NOMO-1 treated with DMSO at 0.1 percent for 48 hours (cell line): ENCODE measurements at regions not wholly inside any gene's neighbourhood (a gene's known extent, or its start where the extent isn't known, plus 50 kb on each side); places are given as distances from the start of the nearest gene placed in this dataset.
"Not testable (repeated sequence)": the region's sequence is repeated elsewhere in the genome, so short reads cannot be mapped to it uniquely, and the experiment has no call there.

Experiments
- DNase-seq: peaks from one replicate; lab custom pipeline; 2025; ENCODE audit not compliant: unreplicated experiment; lab: John Stamatoyannopoulos, UW

DNA sequence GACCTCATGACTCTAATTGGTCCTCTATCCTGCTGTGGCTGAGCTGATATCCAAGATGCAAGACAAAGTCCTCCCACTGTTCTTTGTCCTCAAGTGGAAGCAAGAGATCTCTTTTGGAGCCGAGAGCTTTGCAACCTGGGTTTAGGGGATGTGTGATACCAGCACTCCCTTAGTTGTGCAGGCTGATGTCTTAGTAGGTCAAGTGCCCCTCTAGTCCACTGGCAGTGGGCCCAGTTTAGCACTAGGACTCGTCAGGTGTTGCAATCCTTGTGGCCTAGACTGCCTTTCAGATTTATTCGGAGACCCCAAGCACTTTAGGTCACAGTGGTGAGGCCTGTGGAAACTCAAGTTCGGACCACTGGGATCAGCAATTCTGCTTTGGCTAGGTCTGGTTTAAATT lies 64.0 kb downstream of the GPRASP3 start:
- no peak for DNase-seq

DNA sequence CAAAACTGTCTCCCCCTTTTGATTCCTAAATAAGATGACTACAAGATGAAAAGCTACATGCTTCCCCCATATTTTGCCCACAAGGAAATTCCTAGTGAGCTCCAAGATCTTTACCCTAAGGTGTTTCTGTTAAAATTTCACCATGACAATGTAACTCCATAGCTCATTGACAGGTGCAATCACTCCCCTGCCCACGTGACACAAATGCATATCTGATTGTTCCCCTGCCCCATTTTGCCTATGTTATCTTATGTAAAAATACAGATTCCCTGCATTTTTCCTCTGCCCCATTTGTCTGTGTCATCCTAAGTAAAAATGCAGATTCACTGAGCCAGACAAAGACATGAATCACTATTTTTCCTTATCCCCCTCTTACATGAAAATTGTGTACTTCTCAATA lies 66.7 kb downstream of the GPRASP3 start:
- DNase-seq, result no peak

DNA sequence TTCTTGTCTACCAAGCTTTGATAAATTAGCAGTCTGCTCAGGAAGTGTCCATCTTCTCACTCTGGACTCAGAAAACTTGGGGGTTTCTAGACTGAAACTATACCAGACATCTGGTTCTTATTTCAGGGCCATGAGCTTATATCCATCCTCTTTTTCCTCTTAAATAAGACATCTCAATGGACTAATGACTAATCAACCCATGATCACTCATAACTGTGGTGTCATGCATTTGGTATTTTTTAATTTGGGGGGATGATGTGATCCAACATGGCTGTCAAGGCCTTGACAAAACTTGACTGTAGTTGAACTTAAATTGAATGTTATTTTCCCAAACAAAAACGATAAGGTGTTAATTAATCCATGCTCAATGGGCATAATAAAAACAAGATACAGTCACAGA lies 87.8 kb downstream of the GPRASP3 start:
- DNase-seq, result no peak

DNA sequence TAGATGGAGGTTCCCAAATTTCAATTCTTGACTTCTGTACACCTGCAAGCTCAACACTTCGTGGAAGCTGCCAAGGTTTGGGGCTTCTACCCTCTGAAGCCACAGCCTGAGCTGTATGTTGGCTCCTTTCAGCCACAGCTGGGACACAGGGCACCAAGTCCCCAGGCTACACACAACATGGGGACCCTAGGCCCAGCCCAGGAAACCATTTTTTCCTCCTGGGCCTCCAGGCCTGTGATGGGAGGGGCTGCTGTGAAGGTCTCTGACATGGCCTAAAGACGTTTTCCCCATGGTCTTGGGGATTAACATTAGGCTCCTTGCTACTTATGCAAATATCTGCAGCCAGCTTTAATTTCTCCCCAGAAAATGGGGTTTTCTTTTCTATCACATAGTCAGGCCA lies 97.7 kb downstream of the GPRASP3 start:
- not testable (repeated sequence) for DNase-seq

DNA sequence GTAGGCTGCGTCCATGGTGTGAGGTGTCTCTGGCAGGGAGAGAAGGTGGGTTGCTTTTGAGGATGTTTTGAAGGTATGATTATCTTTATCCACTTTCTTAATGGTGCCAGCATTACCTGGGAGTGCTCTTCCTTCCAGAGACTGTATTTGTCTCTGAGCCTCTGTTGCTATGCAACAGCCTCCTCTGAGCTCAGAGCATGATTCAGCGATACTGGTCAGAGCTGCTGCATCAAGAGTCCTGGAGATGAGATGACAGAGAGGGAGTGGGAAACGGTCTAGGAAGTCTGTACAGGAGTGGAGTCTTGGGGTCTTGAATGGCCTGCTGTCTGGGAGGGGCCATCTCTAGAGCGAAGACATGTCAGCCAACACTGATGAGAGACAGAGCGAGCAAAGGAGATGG lies 104.4 kb upstream of the RAB40AL start:
- DNase-seq, result no peak

- no peak for DNase-seq
Measured at GRCh38 chrX:102833136-102833535, 103.9 kb upstream of the RAB40AL start.

DNA sequence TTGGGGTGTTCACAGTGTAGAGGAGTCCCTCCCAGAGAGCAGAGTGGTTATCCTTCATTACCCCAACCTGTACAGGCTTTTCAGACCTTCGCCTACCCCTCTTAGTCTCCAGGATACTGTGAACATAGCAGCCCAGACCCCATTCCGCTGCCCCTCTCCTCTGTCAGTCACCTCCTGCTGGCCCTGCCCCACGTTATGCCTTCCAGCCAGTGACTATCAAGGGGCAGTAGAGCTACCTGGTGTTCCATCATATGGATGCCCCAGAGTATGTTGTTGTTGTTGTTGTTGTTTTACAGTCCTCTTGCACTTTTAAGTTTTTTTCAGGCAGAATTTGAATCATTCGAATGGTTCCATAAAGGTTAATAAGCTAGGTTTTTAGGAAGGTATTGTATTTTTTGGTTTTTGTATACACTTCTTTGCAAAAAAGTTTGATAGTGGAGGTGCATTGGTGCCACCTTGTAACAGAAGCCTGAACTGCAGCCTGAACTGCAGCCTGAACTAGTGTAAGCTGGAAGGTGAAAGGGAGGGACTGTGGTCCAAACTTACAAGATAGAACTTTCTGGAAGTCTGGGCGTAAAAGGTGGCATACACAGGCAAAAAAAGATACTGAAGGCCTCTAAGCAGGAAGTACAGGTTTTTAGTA lies 101.4 kb upstream of the RAB40AL start:
- DNase-seq, result peak; percentile 14

DNA sequence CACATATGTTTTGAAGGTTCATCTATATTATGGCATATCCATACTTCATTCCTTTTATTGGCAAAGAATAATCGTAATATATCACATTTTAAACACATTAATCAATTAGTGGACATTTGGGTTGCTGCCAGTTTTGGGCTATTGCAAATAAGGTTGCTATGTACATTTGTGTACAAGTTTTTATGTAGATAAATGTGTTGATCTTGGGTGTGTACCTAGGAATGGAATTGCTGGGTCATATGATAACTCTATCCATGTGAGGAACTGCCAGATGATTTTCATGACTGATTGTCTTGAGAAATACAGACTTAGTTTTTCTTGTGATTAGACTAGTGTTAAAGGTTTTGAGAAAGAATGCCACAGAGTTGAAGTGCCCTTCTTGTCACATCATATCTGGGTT lies 99.2 kb upstream of the RAB40AL start:
- no peak for DNase-seq

DNA sequence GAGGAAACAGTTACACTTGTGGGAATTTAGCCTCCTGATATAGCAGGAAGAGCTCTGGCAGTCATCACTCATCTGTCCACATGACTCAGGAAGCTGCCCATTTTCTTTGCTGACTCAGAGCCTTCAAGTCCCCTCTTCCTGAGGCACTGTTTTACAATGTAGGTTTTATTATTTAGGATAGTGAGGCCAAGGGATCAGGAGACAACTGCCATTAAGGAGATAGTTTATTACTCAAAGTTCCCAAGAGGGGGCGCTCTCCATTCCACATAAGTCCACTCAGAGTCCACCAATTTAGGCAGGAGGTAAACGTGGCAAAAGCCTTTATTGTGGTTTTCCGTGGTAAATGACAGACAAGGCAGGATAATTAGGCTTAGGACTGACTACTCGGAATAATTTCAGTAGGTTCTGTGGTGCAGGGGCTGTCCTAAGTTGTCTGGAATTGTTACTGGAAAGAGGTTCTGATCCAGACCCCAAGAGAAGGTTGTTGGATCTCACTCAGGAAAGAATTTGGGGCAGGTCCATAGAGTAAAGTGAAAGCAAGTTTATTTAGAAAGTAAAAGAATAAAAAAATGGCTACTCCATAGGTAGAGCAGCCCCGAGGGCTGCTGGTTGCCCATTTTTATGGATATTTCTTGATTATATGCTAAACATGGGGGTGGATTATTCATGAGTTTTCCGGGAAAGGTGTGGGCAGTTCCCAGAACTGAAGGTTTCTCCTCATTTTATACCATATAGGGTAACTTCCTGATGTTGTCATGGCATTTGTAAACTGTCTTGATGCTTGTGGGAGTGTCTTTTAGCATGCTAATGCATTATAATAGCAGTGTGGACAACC lies 96.0 kb upstream of the RAB40AL start:
- DNase-seq, result no peak

DNA sequence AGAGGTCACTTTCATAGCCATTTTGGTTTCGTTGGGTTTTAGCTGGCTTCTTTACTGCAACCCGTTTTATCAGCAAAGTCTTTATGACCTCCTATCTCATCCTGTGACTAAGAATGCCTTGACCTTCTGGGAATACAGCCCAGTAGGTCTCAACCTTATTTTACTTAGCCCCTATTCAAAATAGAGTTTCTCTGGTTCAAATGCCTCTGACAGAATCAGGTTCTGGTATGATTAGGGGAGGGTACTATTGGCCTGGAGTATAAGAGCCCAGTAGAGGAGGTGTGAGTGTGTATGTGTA lies 95.4 kb upstream of the RAB40AL start:
- DNase-seq, result no peak

DNA sequence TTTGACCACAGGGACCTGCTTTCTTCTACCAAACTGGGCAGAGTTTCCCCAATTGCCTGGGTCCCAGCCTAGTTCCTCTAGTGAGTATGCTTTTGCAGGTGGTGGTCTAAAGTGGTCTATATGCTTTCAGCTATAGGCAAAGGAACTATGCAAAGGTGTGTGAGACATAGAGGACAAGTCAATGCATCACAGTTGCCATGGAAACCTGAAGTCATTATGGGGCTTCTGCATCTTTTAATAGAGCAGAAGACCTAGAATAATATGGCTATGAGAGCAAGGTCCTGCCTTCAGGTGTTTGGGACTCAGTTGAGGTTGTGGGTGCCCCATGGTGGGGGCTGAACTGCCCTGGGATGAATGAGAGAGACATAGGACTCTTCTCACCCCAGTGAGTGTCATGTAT lies 92.1 kb upstream of the RAB40AL start:
- DNase-seq, result no peak

DNA sequence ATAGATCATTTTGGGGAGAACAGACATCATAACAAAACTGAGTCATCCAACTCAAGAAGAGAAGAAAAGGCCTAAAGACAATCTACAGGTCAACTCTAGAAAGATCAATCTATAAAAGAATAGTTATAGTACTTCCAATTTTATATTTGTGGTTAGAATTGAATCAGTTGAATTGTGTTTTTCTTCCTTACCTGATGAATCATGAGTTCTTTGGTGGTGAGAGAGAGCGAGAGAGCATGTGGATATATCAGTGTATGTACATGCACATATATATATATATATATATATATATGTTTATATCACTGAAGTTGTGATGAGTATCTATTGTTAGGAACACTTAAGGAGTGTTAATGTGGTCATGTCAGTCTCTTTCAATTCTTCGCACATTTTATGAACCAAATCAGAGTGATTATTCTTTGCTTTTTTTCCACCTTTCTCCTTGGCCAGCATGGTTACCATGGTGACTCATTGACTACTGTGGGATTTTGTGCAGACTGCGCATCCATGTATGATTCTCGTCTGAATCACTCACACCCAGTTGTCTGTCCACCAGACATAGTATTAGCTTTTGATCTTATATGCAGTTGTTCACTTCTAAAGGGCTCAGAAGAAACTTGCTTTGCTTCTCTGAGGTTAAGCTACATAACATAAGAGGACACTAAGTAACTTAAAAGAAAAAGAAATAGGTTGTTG lies 90.4 kb upstream of the RAB40AL start:
- DNase-seq, result no peak

DNA sequence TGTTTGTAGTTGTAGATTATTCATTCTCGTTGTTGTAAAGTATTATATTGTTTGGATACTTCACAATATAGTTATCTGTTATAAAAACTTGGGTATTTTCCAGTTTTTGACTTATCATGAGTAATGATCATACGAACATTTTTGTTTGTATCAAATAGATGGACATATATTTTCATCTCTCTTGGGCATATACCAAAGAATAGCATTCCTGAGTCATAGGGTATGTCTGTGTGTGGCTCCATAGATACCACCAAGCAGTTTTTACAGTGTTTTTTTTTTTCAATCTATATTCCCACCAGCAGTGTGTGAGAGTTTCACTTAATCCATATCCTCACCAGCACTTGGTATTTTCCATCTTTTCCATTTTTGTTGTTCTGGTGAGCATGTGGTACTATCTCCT lies 89.7 kb upstream of the RAB40AL start:
- no peak for DNase-seq

DNA sequence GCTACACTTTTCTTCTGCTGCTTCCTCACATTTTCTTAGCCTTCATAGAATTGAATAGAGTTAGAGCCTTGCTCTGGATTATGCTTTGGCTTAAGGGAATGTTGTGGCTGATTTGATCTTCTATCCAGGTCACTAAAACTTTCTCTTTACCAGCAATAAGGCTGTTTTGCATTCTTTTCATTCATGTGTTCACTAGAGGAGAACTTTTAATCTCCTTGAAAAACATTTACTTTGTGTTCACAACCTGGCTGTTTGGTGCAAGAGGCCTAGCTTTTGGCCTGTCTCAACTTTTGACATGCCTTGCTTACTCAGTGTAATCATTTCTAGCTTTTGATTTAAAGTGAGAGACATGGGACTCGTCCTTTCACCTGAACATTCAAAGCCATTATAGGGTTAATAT lies 87.7 kb upstream of the RAB40AL start:
- DNase-seq, result no peak

DNA sequence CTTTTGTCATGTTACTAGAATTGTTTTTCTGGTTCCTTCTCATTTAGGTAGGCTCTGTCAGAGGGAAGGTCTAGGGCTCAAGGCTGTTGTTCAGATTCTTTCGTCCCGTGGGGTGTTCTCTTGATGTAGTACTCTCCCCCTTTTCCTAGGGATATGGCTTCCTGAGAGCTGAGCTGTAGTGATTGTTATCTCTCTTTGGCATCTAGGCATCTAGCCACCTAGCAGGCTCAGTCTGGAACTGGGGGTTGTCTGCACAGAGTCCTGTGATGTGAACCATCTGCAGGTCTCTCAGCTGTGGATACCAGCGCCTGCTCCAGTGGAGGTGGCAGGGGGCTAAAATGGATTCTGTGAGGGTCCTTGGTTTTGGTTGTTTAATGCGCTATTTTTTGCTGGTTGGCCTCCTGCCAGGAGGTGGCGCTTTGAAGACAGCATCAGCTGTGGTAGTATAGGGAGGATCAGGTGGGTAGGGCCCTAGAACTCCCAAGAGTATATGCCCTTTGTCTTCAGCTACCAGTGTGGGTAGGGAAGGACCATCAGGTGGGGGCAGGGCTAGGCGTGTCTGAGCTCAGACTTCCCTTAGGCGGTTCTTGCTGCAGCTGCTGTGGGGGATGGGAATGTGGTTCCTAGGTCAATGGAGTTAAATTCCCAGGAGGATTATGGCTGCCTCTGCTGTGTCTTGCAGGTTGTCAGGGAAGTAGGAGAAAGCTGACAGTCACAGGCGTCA lies 78.1 kb upstream of the RAB40AL start:
- DNase-seq, result not testable (repeated sequence)

DNA sequence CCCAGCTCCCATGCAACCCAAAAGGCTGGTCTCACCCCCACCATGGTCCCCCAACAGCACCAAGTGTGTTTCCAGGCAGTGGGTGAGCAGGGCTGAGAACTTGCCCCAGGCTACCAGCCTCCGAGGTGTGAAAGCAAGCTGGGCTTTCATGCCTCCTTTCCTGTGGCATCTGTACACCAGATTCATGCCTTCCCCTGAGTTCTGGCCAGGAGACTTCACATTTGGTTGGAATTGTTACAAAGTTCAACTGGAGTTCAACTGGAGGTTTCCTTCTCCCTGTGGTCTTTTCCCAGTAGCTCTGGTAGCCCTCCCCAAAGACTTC lies 77.6 kb upstream of the RAB40AL start:
- no peak for DNase-seq

DNA sequence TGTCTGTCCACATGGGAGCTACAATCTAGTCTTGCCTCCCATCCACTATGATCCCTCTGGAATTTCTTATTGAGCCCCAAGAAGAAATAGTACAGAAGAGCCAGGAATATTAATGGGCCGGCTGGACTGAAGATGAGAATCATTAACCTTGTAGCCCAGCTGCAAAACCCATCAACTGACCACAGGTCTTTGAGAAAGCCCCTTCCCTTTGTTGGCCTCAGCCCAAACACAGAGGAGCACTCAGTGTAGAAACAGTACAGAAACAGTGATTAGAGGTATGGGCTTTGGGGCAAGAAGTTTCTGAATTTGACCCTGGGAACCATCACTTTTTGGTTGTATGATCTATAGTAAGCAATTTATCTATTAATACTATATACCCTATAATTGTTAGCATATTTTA lies 76.8 kb upstream of the RAB40AL start:
- DNase-seq, result no peak

DNA sequence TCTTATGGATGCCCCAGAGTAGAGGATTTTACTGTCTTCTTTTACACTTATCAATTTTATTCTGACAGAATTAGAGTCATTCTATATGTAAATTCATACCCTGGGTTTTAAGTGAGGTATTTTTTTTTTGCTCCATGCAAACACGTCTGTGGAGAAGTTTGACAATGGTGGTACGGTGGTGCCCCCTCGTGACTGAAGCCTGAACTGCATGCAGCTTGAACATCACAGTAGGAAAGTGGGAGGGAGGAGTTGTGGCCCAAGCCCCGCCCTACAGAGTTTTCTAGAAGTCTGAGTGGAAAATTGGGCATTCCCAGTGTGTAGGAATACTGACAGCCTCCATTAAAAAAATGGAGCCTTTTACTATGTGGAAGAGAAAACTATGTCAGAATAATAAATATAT lies 73.3 kb upstream of the RAB40AL start:
- DNase-seq, result peak; percentile 53

- no peak for DNase-seq
Measured at GRCh38 chrX:102866981-102867656, 70.0 kb upstream of the RAB40AL start.

DNA sequence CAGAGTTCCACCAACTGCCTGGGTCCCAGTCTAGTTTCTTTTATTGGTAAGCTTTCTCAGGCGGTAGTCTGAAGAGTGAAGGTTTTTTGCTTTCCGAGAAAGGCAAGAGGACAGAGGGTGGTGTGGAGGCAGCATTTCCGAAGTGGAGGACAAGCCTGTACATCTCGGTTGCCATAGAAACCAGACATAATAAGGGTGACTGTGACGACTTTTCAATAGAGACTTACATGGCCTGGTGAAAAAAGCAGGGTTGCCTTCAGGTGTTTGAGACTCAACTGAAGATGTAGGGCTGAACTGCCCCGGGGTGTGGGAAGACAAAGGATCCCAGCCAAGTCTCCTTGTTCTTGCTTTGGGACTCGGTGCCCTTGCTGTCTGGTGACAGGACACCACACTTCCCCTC lies 53.6 kb upstream of the RAB40AL start:
- no peak for DNase-seq
